Caco-2 (cell line): ENCODE measurements at regions not wholly inside any gene's neighbourhood (a gene's known extent, or its start where the extent isn't known, plus 50 kb on each side); places are given as distances from the start of the nearest gene placed in this dataset.

Source experiments
- BruUV-seq: library from RNA; stranded (reverse); fragments of 400-500 nt; replicated peaks from 2 replicates; lab custom pipeline; 2021; lab: Mats Ljungman, UMichigan
- CTCF ChIA-PET: fragments of 300-600 bp; sonication (Branson Sonifier 250); formaldehyde crosslinking; loops from one replicate; lab custom pipeline; 2022; ENCODE audit warnings: antibody characterized with exemption; lab: Charles Lee
- POLR2A ChIA-PET: fragments of 300-600 bp; sonication (Branson Sonifier 250); formaldehyde crosslinking; loops from one replicate; lab custom pipeline; 2022; ENCODE audit warnings: antibody characterized with exemption; lab: Charles Lee
- DNase-seq, 2 experiments: peaks; one replicate each; pipeline versions ENCODE4 v3.0.0 to v3.0.0-alpha.2; 2020 to 2022
- H3K27me3 ChIP-seq: replicated peaks from 2 replicates; pipeline ENCODE4 v1.6.0; 2011; ENCODE audit warnings: low read length; ENCODE audit not compliant: control insufficient read depth, insufficient read depth
- H3K36me3 ChIP-seq: 2 replicates; pipeline ENCODE4 v1.5.1; 2011; ENCODE audit warnings: low read length; ENCODE audit not compliant: control insufficient read depth, insufficient read depth
- H3K4me1 ChIP-seq: fragments of 250-450 bp; sonication (Bioruptor Pico); 2 replicates; pipeline ENCODE4 v1.5.1; 2020; ENCODE audit warnings: mild to moderate bottlenecking
- H3K4me3 ChIP-seq: 2 replicates; pipeline ENCODE4 v1.5.1; 2011; ENCODE audit warnings: low read depth, mild to moderate bottlenecking, control low read depth, low read length
- H3K9me3 ChIP-seq: fragments of 250-450 bp; sonication (Bioruptor Pico); 2 replicates; pipeline ENCODE4 v1.5.1; 2020; ENCODE audit warnings: mild to moderate bottlenecking, moderate library complexity
- H3K27ac Mint-ChIP-seq: one replicate; pipeline ENCODE4 v1.8.0; 2022; ENCODE audit warnings: mixed read lengths; ENCODE audit not compliant: unreplicated experiment
- H3K27me3 Mint-ChIP-seq: one replicate; pipeline ENCODE4 v1.8.0; 2022; ENCODE audit warnings: mixed read lengths; ENCODE audit not compliant: insufficient read depth, unreplicated experiment
- H3K36me3 Mint-ChIP-seq: one replicate; pipeline ENCODE4 v1.8.0; 2022; ENCODE audit warnings: mild to moderate bottlenecking, mixed read lengths; ENCODE audit not compliant: insufficient read depth, unreplicated experiment
- H3K4me1 Mint-ChIP-seq: one replicate; pipeline ENCODE4 v1.8.0; 2022; ENCODE audit warnings: low read depth, mixed read lengths; ENCODE audit not compliant: unreplicated experiment
- H3K4me3 Mint-ChIP-seq: one replicate; pipeline ENCODE4 v1.8.0; 2022; ENCODE audit warnings: mild to moderate bottlenecking, moderate library complexity, mixed read lengths; ENCODE audit not compliant: unreplicated experiment
- H3K9me3 Mint-ChIP-seq: one replicate; pipeline ENCODE4 v1.8.0; 2022; ENCODE audit warnings: mixed read lengths; ENCODE audit not compliant: unreplicated experiment
- CTCF ChIP-seq, 2 experiments: fragments of 200-600 bp in 1 of 2; IDR thresholded peaks; 1 replicate in 1 of 2; 2 replicates in 1 of 2; pipeline versions ENCODE4 v1.5.1 to v1.8.0; 2011 to 2022; ENCODE audit warnings: antibody characterized with exemption in 1 of 2, control low read depth in 1 of 2, inconsistent platforms in 1 of 2, low read depth in 1 of 2, low read length in 1 of 2, mild to moderate bottlenecking in 1 of 2, moderate library complexity in 1 of 2; ENCODE audit not compliant: insufficient read depth in 1 of 2, severe bottlenecking in 1 of 2, unreplicated experiment in 1 of 2
- intact Hi-C: fragments of 100-400 bp; cut with micrococcal nuclease; formaldehyde crosslinking; loops from one replicate; pipeline ENCODE4 v1.10.0; 2022; ENCODE audit not compliant: unreplicated experiment

- Mint-ChIP-seq H3K9me3 (no peaks in the 10 kb centered on the region), H3K27me3 (no peaks in the 10 kb centered on the region), H3K36me3 (no peaks in the 10 kb centered on the region), H3K27ac (no peak overlapping the region), H3K4me3 (no peak overlapping the region), H3K4me1 (no peaks in the 10 kb centered on the region)
- ChIA-PET POLR2A (no interaction called here), CTCF (no interaction called here)
- Histone ChIP-seq H3K36me3 (no peaks in the 10 kb centered on the region), H3K4me3 (no peak overlapping the region), H3K27me3 (no peaks in the 10 kb centered on the region), H3K4me1 (no peaks in the 10 kb centered on the region), H3K9me3 (no peaks in the 10 kb centered on the region)
- DNase-seq, result no peak
- no TSS peak for BruUV-seq
- intact Hi-C loops, result no loop called here
- no peak for TF ChIP-seq CTCF (IDR thresholded peaks at IDR 0.05; ENCODE audit: insufficient read depth in 1 of 2, low read depth in 1 of 2, low read length in 1 of 2, severe bottlenecking in 1 of 2, unreplicated experiment in 1 of 2)
Observed at GRCh38 chr2:81282151-81282769, 977.7 kb upstream of the LRRTM1 start.

GRCh38 chr2:81276595-81276994 lies 972.0 kb upstream of the LRRTM1 start:
- Histone ChIP-seq H3K36me3 (no peaks in the 10 kb centered on the region), H3K4me3 (no peak overlapping the region), H3K27me3 (no peaks in the 10 kb centered on the region), H3K4me1 (no peaks in the 10 kb centered on the region), H3K9me3 (no peaks in the 10 kb centered on the region)
- ChIA-PET CTCF (no interaction called here), POLR2A (no interaction called here)
- no peaks in the 10 kb centered on the region for H3K27me3 Mint-ChIP-seq
- H3K9me3 Mint-ChIP-seq, result peaks cover 9% of the 10 kb centered on the region
- intact Hi-C loops, result no loop called here
- no peak overlapping the region for H3K27ac Mint-ChIP-seq
- no peaks in the 10 kb centered on the region for H3K4me1 Mint-ChIP-seq
- no peak for TF ChIP-seq CTCF (IDR thresholded peaks at IDR 0.05; ENCODE audit: insufficient read depth in 1 of 2, low read depth in 1 of 2, low read length in 1 of 2, severe bottlenecking in 1 of 2, unreplicated experiment in 1 of 2)
- no TSS peak for BruUV-seq
- no peaks in the 10 kb centered on the region for H3K36me3 Mint-ChIP-seq
- no peak for DNase-seq
- H3K4me3 Mint-ChIP-seq, result no peak overlapping the region

DNA sequence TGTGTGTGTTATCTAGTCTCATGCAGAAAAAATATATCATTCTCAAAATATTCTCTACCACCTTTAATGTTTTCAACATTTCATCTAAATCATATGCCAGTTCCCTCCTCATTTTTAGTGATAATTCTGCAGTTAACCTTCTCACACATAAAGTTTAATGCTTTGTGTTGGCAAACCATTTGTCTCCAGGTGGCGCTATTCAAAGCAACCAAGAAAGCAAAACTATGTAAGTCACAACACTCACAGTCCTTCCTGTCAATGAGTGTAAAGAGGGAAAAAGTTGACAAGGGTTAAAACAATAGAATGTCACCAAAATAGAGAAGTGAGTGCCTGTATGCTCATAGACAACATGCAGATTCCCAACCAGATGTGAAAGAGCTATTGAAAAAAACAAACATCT lies 961.6 kb upstream of the LRRTM1 start:
- Histone ChIP-seq H3K36me3 (no peaks in the 10 kb centered on the region), H3K27me3 (no peaks in the 10 kb centered on the region), H3K9me3 (no peaks in the 10 kb centered on the region), H3K4me1 (no peaks in the 10 kb centered on the region), H3K4me3 (no peak overlapping the region)
- DNase-seq, result peak in 1 of 2 experiments; percentile 22
- H3K4me3 Mint-ChIP-seq, result no peak overlapping the region
- intact Hi-C loops, result no loop called here
- CTCF ChIA-PET, result no interaction called here
- no peaks in the 10 kb centered on the region for H3K27me3 Mint-ChIP-seq
- H3K4me1 Mint-ChIP-seq, result no peaks in the 10 kb centered on the region
- peaks cover 11% of the 10 kb centered on the region for H3K9me3 Mint-ChIP-seq
- peak; percentile 31 to 35 for TF ChIP-seq CTCF (IDR thresholded peaks at IDR 0.05; ENCODE audit: insufficient read depth in 1 of 2, low read depth in 1 of 2, low read length in 1 of 2, severe bottlenecking in 1 of 2, unreplicated experiment in 1 of 2)
- POLR2A ChIA-PET, result no interaction called here
- no peak overlapping the region for H3K27ac Mint-ChIP-seq
- H3K36me3 Mint-ChIP-seq, result no peaks in the 10 kb centered on the region
- no TSS peak for BruUV-seq
